Activated CD4-positive, alpha-beta T cell treated with anti-CD3 and anti-CD28 coated beads, Interleukin-2, amount 10 ng/mL, durations not matched to agents 24 days and 14 days (primary cell): ENCODE measurements at regions not wholly inside any gene's neighbourhood (a gene's known extent, or its start where the extent isn't known, plus 50 kb on each side); places are given as distances from the start of the nearest gene placed in this dataset.

ENCODE experiments used
- DNase-seq: peaks from one replicate; pipeline ENCODE4 v3.0.0; 2022
- H3K27ac Mint-ChIP-seq: one replicate; pipeline ENCODE4 v1.8.0; 2022; ENCODE audit warnings: mild to moderate bottlenecking, mixed read lengths
- H3K27me3 Mint-ChIP-seq: one replicate; pipeline ENCODE4 v1.8.0; 2022; ENCODE audit warnings: mixed read lengths
- H3K36me3 Mint-ChIP-seq: one replicate; pipeline ENCODE4 v1.8.0; 2022; ENCODE audit warnings: low read depth, mild to moderate bottlenecking, mixed read lengths
- H3K4me1 Mint-ChIP-seq: one replicate; pipeline ENCODE4 v1.8.0; 2021; ENCODE audit warnings: mixed read lengths
- H3K4me3 Mint-ChIP-seq: one replicate; pipeline ENCODE4 v1.8.0; 2022; ENCODE audit warnings: mild to moderate bottlenecking, moderate library complexity, mixed read lengths
- H3K9me3 Mint-ChIP-seq: one replicate; pipeline ENCODE4 v1.8.0; 2021; ENCODE audit warnings: mixed read lengths
- intact Hi-C: fragments of 100-400 bp; cut with micrococcal nuclease; formaldehyde crosslinking; loops from one replicate; pipeline ENCODE4 v1.15.1; 2023

GRCh38 chr1:195065437-195065836 is 1542.8 kb downstream of the KCNT2 start:
- DNase-seq, result no peak
- Mint-ChIP-seq H3K27me3 (no peaks in the 10 kb centered on the region), H3K27ac (no peak overlapping the region), H3K4me1 (no peaks in the 10 kb centered on the region), H3K4me3 (no peak overlapping the region), H3K36me3 (no peaks in the 10 kb centered on the region), H3K9me3 (no peaks in the 10 kb centered on the region)
- intact Hi-C loops, result no loop called here

GRCh38 chr1:195064358-195064757 is 1543.9 kb downstream of the KCNT2 start:
- H3K4me3 Mint-ChIP-seq, result no peak overlapping the region
- DNase-seq, result no peak
- H3K36me3 Mint-ChIP-seq, result no peaks in the 10 kb centered on the region
- intact Hi-C loops, result no loop called here
- H3K9me3 Mint-ChIP-seq, result no peaks in the 10 kb centered on the region
- H3K27ac Mint-ChIP-seq, result no peak overlapping the region
- H3K27me3 Mint-ChIP-seq, result no peaks in the 10 kb centered on the region
- no peaks in the 10 kb centered on the region for H3K4me1 Mint-ChIP-seq

GRCh38 chr1:195054217-195054687 is 1554.0 kb downstream of the KCNT2 start:
- Mint-ChIP-seq H3K27ac (no peak overlapping the region), H3K4me1 (no peaks in the 10 kb centered on the region), H3K36me3 (no peaks in the 10 kb centered on the region), H3K27me3 (no peaks in the 10 kb centered on the region), H3K4me3 (no peak overlapping the region), H3K9me3 (peaks cover 3% of the 10 kb centered on the region)
- intact Hi-C loops, result no loop called here
- DNase-seq, result no peak

GRCh38 chr1:195053478-195053877 is 1554.8 kb downstream of the KCNT2 start:
- H3K4me1 Mint-ChIP-seq, result no peaks in the 10 kb centered on the region
- H3K4me3 Mint-ChIP-seq, result no peak overlapping the region
- DNase-seq, result no peak
- no peaks in the 10 kb centered on the region for H3K27me3 Mint-ChIP-seq
- intact Hi-C loops, result no loop called here
- H3K36me3 Mint-ChIP-seq, result no peaks in the 10 kb centered on the region
- H3K9me3 Mint-ChIP-seq, result peaks cover 3% of the 10 kb centered on the region
- H3K27ac Mint-ChIP-seq, result no peak overlapping the region

- intact Hi-C loops, result no loop called here
- Mint-ChIP-seq H3K9me3 (no peaks in the 10 kb centered on the region), H3K27me3 (no peaks in the 10 kb centered on the region), H3K27ac (no peak overlapping the region), H3K36me3 (no peaks in the 10 kb centered on the region), H3K4me1 (no peaks in the 10 kb centered on the region), H3K4me3 (no peak overlapping the region)
- no peak for DNase-seq
Observed at GRCh38 chr1:195047772-195048171, 1560.5 kb downstream of the KCNT2 start.

- Mint-ChIP-seq H3K27me3 (no peaks in the 10 kb centered on the region), H3K4me3 (no peak overlapping the region), H3K9me3 (no peaks in the 10 kb centered on the region), H3K4me1 (no peaks in the 10 kb centered on the region), H3K36me3 (no peaks in the 10 kb centered on the region), H3K27ac (no peak overlapping the region)
- intact Hi-C loops, result no loop called here
- no peak for DNase-seq
Observed at GRCh38 chr1:195045072-195045471, 1563.2 kb downstream of the KCNT2 start.

GRCh38 chr1:195030793-195031192 is 1577.4 kb downstream of the KCNT2 start:
- H3K27ac Mint-ChIP-seq, result no peak overlapping the region
- no peaks in the 10 kb centered on the region for H3K9me3 Mint-ChIP-seq
- H3K4me1 Mint-ChIP-seq, result no peaks in the 10 kb centered on the region
- no peaks in the 10 kb centered on the region for H3K27me3 Mint-ChIP-seq
- no peak for DNase-seq
- intact Hi-C loops, result no loop called here
- H3K36me3 Mint-ChIP-seq, result no peaks in the 10 kb centered on the region
- H3K4me3 Mint-ChIP-seq, result no peak overlapping the region

GRCh38 chr1:195026792-195027191 is 1581.4 kb downstream of the KCNT2 start:
- DNase-seq, result no peak
- H3K4me3 Mint-ChIP-seq, result no peak overlapping the region
- H3K36me3 Mint-ChIP-seq, result no peaks in the 10 kb centered on the region
- H3K27me3 Mint-ChIP-seq, result no peaks in the 10 kb centered on the region
- intact Hi-C loops, result no loop called here
- no peaks in the 10 kb centered on the region for H3K9me3 Mint-ChIP-seq
- H3K27ac Mint-ChIP-seq, result no peak overlapping the region
- H3K4me1 Mint-ChIP-seq, result no peaks in the 10 kb centered on the region

- intact Hi-C loops, result no loop called here
- no peaks in the 10 kb centered on the region for H3K4me1 Mint-ChIP-seq
- H3K9me3 Mint-ChIP-seq, result no peaks in the 10 kb centered on the region
- no peak for DNase-seq
- H3K27me3 Mint-ChIP-seq, result no peaks in the 10 kb centered on the region
- no peak overlapping the region for H3K27ac Mint-ChIP-seq
- H3K4me3 Mint-ChIP-seq, result no peak overlapping the region
- H3K36me3 Mint-ChIP-seq, result no peaks in the 10 kb centered on the region
Observed at GRCh38 chr1:195019385-195019784, 1588.9 kb downstream of the KCNT2 start.

- DNase-seq, result no peak
- Mint-ChIP-seq H3K36me3 (no peaks in the 10 kb centered on the region), H3K27ac (no peak overlapping the region), H3K4me1 (no peaks in the 10 kb centered on the region), H3K9me3 (no peaks in the 10 kb centered on the region), H3K4me3 (no peak overlapping the region), H3K27me3 (no peaks in the 10 kb centered on the region)
- intact Hi-C loops, result no loop called here
Observed at GRCh38 chr1:195012995-195013394, 1595.2 kb downstream of the KCNT2 start.

- Mint-ChIP-seq H3K27ac (no peak overlapping the region), H3K36me3 (no peaks in the 10 kb centered on the region), H3K4me1 (no peaks in the 10 kb centered on the region), H3K9me3 (no peaks in the 10 kb centered on the region), H3K4me3 (no peak overlapping the region), H3K27me3 (no peaks in the 10 kb centered on the region)
- intact Hi-C loops, result no loop called here
- no peak for DNase-seq
Observed at GRCh38 chr1:195005338-195005737, 1602.9 kb downstream of the KCNT2 start.

GRCh38 chr1:194990483-194990882 is 1617.8 kb downstream of the KCNT2 start:
- Mint-ChIP-seq H3K27me3 (no peaks in the 10 kb centered on the region), H3K36me3 (no peaks in the 10 kb centered on the region), H3K4me1 (no peaks in the 10 kb centered on the region), H3K4me3 (no peak overlapping the region), H3K9me3 (no peaks in the 10 kb centered on the region), H3K27ac (no peak overlapping the region)
- intact Hi-C loops, result no loop called here
- no peak for DNase-seq

GRCh38 chr1:194975913-194976312 is 1632.3 kb downstream of the KCNT2 start:
- Mint-ChIP-seq H3K9me3 (no peaks in the 10 kb centered on the region), H3K4me1 (no peaks in the 10 kb centered on the region), H3K4me3 (no peak overlapping the region), H3K27me3 (no peaks in the 10 kb centered on the region), H3K36me3 (no peaks in the 10 kb centered on the region), H3K27ac (no peak overlapping the region)
- intact Hi-C loops, result no loop called here
- no peak for DNase-seq

- intact Hi-C loops, result no loop called here
- H3K4me3 Mint-ChIP-seq, result no peak overlapping the region
- H3K27ac Mint-ChIP-seq, result no peak overlapping the region
- no peaks in the 10 kb centered on the region for H3K36me3 Mint-ChIP-seq
- no peaks in the 10 kb centered on the region for H3K4me1 Mint-ChIP-seq
- no peak for DNase-seq
- H3K27me3 Mint-ChIP-seq, result no peaks in the 10 kb centered on the region
- no peaks in the 10 kb centered on the region for H3K9me3 Mint-ChIP-seq
Observed at GRCh38 chr1:194968916-194969315, 1639.3 kb downstream of the KCNT2 start.

- no peaks in the 10 kb centered on the region for H3K27me3 Mint-ChIP-seq
- H3K27ac Mint-ChIP-seq, result no peak overlapping the region
- no peaks in the 10 kb centered on the region for H3K4me1 Mint-ChIP-seq
- DNase-seq, result no peak
- H3K4me3 Mint-ChIP-seq, result no peak overlapping the region
- no peaks in the 10 kb centered on the region for H3K36me3 Mint-ChIP-seq
- intact Hi-C loops, result no loop called here
- no peaks in the 10 kb centered on the region for H3K9me3 Mint-ChIP-seq
Observed at GRCh38 chr1:194959795-194960194, 1648.4 kb downstream of the KCNT2 start.
